DND-41 (cell line): ENCODE measurements at regions not wholly inside any gene's neighbourhood (a gene's known extent, or its start where the extent isn't known, plus 50 kb on each side); places are given as distances from the start of the nearest gene placed in this dataset.

Experiments
- ATAC-seq: fragments of 200-7000 bp; cut with Tn5 transposase; 3 replicates; pipeline ENCODE4 v1.9.1; 2021; ENCODE audit warnings: low read depth; ENCODE audit not compliant: insufficient read depth
- DNase-seq: peaks from one replicate; pipeline ENCODE4 v3.0.0-alpha.2; 2020
- H2AFZ ChIP-seq: 2 replicates; pipeline ENCODE4 v1.6.0; 2012; ENCODE audit warnings: low read depth, low read length
- H3K27ac ChIP-seq: 2 replicates; pipeline ENCODE4 v1.5.1; 2012; ENCODE audit warnings: low read length, inconsistent platforms
- H3K27me3 ChIP-seq: fragments of 200-600 bp; sonication (generic); 2 replicates; pipeline ENCODE4 v1.6.0; 2012; ENCODE audit warnings: low read length, mild to moderate bottlenecking, inconsistent platforms; ENCODE audit not compliant: insufficient read depth, poor library complexity
- H3K36me3 ChIP-seq: 2 replicates; pipeline ENCODE4 v1.5.1; 2012; ENCODE audit warnings: low read length, inconsistent platforms; ENCODE audit not compliant: insufficient read depth
- H3K4me1 ChIP-seq: 2 replicates; pipeline ENCODE4 v1.5.1; 2012; ENCODE audit warnings: mild to moderate bottlenecking, low read length; ENCODE audit not compliant: insufficient read depth
- H3K4me2 ChIP-seq: 2 replicates; pipeline ENCODE4 v1.6.0; 2012; ENCODE audit warnings: mild to moderate bottlenecking, moderate library complexity, low read length, inconsistent platforms; ENCODE audit not compliant: insufficient read depth
- H3K4me3 ChIP-seq, 2 experiments: fragments of 200-600 bp in 1 of 2; shearing (Covaris generic) in 1 of 2; 2 replicates each; pipeline ENCODE4 v1.5.1; 2012 to 2016; ENCODE audit warnings: inconsistent platforms in 2 of 2, low read length in 2 of 2, mild to moderate bottlenecking in 2 of 2, low read depth in 1 of 2, moderate library complexity in 1 of 2
- H3K79me2 ChIP-seq: 2 replicates; pipeline ENCODE4 v1.6.0; 2012; ENCODE audit warnings: low read length, inconsistent platforms; ENCODE audit not compliant: insufficient read depth
- H3K9ac ChIP-seq: 2 replicates; pipeline ENCODE4 v1.6.0; 2012; ENCODE audit warnings: low read depth, mild to moderate bottlenecking, inconsistent platforms, low read length, moderate library complexity
- H3K9me3 ChIP-seq: 2 replicates; pipeline ENCODE4 v1.5.1; 2012; ENCODE audit warnings: low read length, moderate library complexity, mild to moderate bottlenecking, inconsistent platforms; ENCODE audit not compliant: insufficient read depth, severe bottlenecking
- H4K20me1 ChIP-seq: 2 replicates; pipeline ENCODE4 v1.6.0; 2012; ENCODE audit warnings: low read length; ENCODE audit not compliant: insufficient read depth
- CTCF ChIP-seq: IDR thresholded peaks from 2 replicates; pipeline ENCODE4 v1.5.1; 2012; ENCODE audit warnings: borderline replicate concordance, low read length, moderate library complexity, mild to moderate bottlenecking; ENCODE audit not compliant: poor library complexity, severe bottlenecking; ENCODE audit errors: extremely low read depth
- EZH2 ChIP-seq: IDR thresholded peaks from 3 replicates; pipeline ENCODE4 v1.6.1; 2012; ENCODE audit warnings: borderline replicate concordance, low read depth, mild to moderate bottlenecking, moderate library complexity, low read length, inconsistent platforms; ENCODE audit not compliant: severe bottlenecking

DNA sequence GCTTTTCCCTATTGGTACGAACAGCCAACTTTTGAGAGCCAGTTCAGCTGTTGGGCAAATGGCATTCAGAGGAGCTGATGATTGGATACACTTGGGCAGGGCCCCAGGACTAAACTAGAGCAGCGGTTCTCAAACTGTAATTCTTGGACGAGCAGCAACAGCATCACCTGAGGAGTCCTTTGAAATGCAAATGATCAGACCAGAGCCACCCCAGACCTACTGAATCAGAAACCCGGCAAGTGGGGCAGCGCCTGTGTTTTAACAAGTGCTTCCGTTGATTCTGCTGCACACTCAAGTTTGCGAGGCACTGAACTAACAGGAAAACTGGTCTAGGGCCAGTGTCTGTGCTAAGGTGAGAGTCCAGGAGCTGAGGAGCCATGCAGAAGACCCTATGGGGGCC lies 239.7 kb downstream of the UACA start:
- no peaks in the 10 kb centered on the region for H3K9me3 ChIP-seq
- no peaks in the 10 kb centered on the region for H4K20me1 ChIP-seq
- peaks cover 15% of the 10 kb centered on the region for H3K4me1 ChIP-seq
- H3K79me2 ChIP-seq: no peaks in the 10 kb centered on the region
- no peak for DNase-seq
- no peak overlapping the region for H3K4me3 ChIP-seq
- no peak overlapping the region for H2AFZ ChIP-seq
- ATAC-seq: no peak
- no peak overlapping the region for H3K27ac ChIP-seq
- H3K9ac ChIP-seq: no peak overlapping the region
- no peaks in the 10 kb centered on the region for H3K27me3 ChIP-seq
- H3K36me3 ChIP-seq: no peaks in the 10 kb centered on the region
- TF ChIP-seq EZH2 (no peak), CTCF (no peak)
- H3K4me2 ChIP-seq: no peak overlapping the region

DNA sequence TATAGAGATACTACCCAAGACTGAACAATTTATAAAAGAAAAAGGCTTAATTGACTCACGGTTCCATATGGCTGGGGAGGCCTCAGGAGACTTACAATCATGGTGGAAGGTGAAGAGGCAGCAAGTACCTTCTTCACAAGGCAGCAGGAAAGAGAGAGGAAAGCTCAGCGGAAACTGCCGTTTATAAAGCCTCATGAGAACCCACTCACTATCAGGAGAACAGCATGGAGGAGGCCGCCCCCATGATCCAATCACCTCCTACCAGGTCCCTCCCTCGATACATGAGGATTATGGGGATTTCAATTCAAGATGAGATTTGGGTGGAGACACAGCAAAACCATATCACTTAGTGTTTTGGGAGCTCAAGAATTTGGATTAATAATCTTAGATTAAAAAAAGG lies 240.2 kb downstream of the UACA start:
- no peaks in the 10 kb centered on the region for H3K27me3 ChIP-seq
- H3K4me3 ChIP-seq: no peak overlapping the region
- H3K9ac ChIP-seq: no peak overlapping the region
- H4K20me1 ChIP-seq: no peaks in the 10 kb centered on the region
- no peaks in the 10 kb centered on the region for H3K9me3 ChIP-seq
- TF ChIP-seq EZH2 (no peak), CTCF (no peak)
- no peaks in the 10 kb centered on the region for H3K79me2 ChIP-seq
- H2AFZ ChIP-seq: no peak overlapping the region
- H3K4me1 ChIP-seq: peaks cover 11% of the 10 kb centered on the region
- no peak overlapping the region for H3K4me2 ChIP-seq
- ATAC-seq (no peak), DNase-seq (no peak)
- no peak overlapping the region for H3K27ac ChIP-seq
- no peaks in the 10 kb centered on the region for H3K36me3 ChIP-seq

- H4K20me1 ChIP-seq: no peaks in the 10 kb centered on the region
- TF ChIP-seq CTCF (no peak), EZH2 (no peak)
- no peak overlapping the region for H3K4me3 ChIP-seq
- no peak overlapping the region for H3K27ac ChIP-seq
- no peak for DNase-seq
- H3K79me2 ChIP-seq: no peaks in the 10 kb centered on the region
- H3K36me3 ChIP-seq: no peaks in the 10 kb centered on the region
- H3K4me2 ChIP-seq: no peak overlapping the region
- no peaks in the 10 kb centered on the region for H3K9me3 ChIP-seq
- H3K9ac ChIP-seq: no peak overlapping the region
- H3K4me1 ChIP-seq: peaks cover 3% of the 10 kb centered on the region
- ATAC-seq: no peak
- no peaks in the 10 kb centered on the region for H3K27me3 ChIP-seq
- no peak overlapping the region for H2AFZ ChIP-seq
Measured at GRCh38 chr15:70522323-70522966, 240.9 kb downstream of the UACA start.
